ENCODE measurements at regions not wholly inside any gene's neighbourhood (a gene's known extent, or its start where the extent isn't known, plus 50 kb on each side); places are given as distances from the start of the nearest gene placed in this dataset.

DNA sequence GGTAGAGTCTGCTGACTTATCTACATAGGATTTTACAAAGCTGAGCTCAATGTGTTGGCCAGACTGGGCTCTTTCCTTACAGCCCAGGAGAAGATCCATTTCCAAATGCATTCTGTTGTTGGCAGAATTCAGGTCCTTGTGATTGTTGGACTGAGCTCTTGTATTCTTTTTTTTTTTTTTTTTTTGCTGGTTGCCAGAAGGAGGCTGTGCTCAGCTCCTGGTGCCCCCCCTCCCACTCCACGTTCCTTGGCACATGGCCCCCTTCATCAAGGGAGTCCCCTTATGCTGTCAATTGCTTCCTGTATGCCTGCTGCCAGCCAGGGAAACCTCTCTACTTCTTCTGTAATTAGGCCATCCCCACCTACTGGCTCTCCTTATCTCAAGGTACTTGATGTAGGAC is 518.1 kb upstream of the AKR1E2 start:
- TF ChIP-seq, protein P1, sequence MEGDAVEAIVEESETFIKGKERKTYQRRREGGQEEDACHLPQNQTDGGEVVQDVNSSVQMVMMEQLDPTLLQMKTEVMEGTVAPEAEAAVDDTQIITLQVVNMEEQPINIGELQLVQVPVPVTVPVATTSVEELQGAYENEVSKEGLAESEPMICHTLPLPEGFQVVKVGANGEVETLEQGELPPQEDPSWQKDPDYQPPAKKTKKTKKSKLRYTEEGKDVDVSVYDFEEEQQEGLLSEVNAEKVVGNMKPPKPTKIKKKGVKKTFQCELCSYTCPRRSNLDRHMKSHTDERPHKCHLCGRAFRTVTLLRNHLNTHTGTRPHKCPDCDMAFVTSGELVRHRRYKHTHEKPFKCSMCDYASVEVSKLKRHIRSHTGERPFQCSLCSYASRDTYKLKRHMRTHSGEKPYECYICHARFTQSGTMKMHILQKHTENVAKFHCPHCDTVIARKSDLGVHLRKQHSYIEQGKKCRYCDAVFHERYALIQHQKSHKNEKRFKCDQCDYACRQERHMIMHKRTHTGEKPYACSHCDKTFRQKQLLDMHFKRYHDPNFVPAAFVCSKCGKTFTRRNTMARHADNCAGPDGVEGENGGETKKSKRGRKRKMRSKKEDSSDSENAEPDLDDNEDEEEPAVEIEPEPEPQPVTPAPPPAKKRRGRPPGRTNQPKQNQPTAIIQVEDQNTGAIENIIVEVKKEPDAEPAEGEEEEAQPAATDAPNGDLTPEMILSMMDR (IDR thresholded peaks at IDR 0.05), result no peak
- no peak for TF ChIP-seq POLR2A (IDR thresholded peaks at IDR 0.05)
